Chondrocyte (in vitro differentiated cells): ENCODE measurements at regions not wholly inside any gene's neighbourhood (a gene's known extent, or its start where the extent isn't known, plus 50 kb on each side); places are given as distances from the start of the nearest gene placed in this dataset.

ENCODE experiments used
- DNase-seq: peaks from one replicate; pipeline ENCODE4 v3.0.0; 2021; ENCODE audit warnings: mixed read lengths, low spot score
- H3K27ac Mint-ChIP-seq: one replicate; pipeline ENCODE4 v1.8.0; 2021; ENCODE audit warnings: mild to moderate bottlenecking, moderate library complexity, mixed read lengths; ENCODE audit not compliant: unreplicated experiment
- H3K27me3 Mint-ChIP-seq: 2 replicates; pipeline ENCODE4 v1.8.0; 2021; ENCODE audit warnings: low read depth, mixed read lengths
- H3K36me3 Mint-ChIP-seq: 2 replicates; pipeline ENCODE4 v1.8.0; 2021; ENCODE audit warnings: low read depth, mixed read lengths
- H3K4me1 Mint-ChIP-seq: 2 replicates; pipeline ENCODE4 v1.8.0; 2021; ENCODE audit warnings: low read depth, mild to moderate bottlenecking, mixed read lengths
- H3K4me3 Mint-ChIP-seq: one replicate; pipeline ENCODE4 v1.8.0; 2021; ENCODE audit warnings: mild to moderate bottlenecking, moderate library complexity, mixed read lengths; ENCODE audit not compliant: unreplicated experiment
- H3K9me3 Mint-ChIP-seq: 2 replicates; pipeline ENCODE4 v1.8.0; 2021; ENCODE audit warnings: low read depth, mixed read lengths
- CTCF ChIP-seq: fragments of 200-600 bp; sonication (generic); IDR thresholded peaks from 2 replicates; pipeline ENCODE4 v1.5.0; 2021; ENCODE audit warnings: antibody characterized with exemption, mild to moderate bottlenecking, moderate library complexity

GRCh38 chr3:193771653-193772421 lies 178.8 kb downstream of the OPA1 start:
- Mint-ChIP-seq H3K27ac (no peak overlapping the region), H3K27me3 (peaks cover 64% of the 10 kb centered on the region), H3K4me1 (no peaks in the 10 kb centered on the region), H3K36me3 (no peaks in the 10 kb centered on the region), H3K9me3 (no peaks in the 10 kb centered on the region), H3K4me3 (no peak overlapping the region)
- no peak for TF ChIP-seq CTCF
- no peak for DNase-seq

DNA sequence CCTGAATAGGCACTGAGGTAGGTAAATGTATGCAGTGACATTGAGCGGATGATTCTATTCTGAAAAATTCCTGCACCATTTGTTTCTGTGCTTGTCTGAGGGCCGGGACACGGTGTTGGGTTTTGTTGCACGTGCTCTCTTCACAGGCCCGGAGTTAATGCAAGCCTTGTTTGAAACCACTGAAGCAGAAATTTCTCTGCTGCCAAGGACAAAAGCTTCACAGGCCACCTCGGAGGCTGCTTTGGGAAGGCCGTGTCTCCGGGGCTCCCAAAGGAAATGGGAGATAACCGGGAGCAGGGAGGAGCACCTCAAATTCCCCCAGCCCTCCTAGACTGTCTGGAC lies 179.4 kb downstream of the OPA1 start:
- Mint-ChIP-seq H3K36me3 (no peaks in the 10 kb centered on the region), H3K4me3 (no peak overlapping the region), H3K4me1 (no peaks in the 10 kb centered on the region), H3K27ac (no peak overlapping the region), H3K9me3 (no peaks in the 10 kb centered on the region), H3K27me3 (peaks cover 62% of the 10 kb centered on the region)
- no peak for DNase-seq
- no peak for TF ChIP-seq CTCF

- H3K36me3 Mint-ChIP-seq, result no peaks in the 10 kb centered on the region
- DNase-seq, result no peak
- TF ChIP-seq CTCF, result no peak
- H3K9me3 Mint-ChIP-seq, result no peaks in the 10 kb centered on the region
- peaks cover 65% of the 10 kb centered on the region for H3K27me3 Mint-ChIP-seq
- no peaks in the 10 kb centered on the region for H3K4me1 Mint-ChIP-seq
- H3K4me3 Mint-ChIP-seq, result no peak overlapping the region
- no peak overlapping the region for H3K27ac Mint-ChIP-seq
Measured at GRCh38 chr3:193773266-193774220, 180.5 kb downstream of the OPA1 start.

GRCh38 chr3:193774272-193774915 lies 181.4 kb downstream of the OPA1 start:
- Mint-ChIP-seq H3K27me3 (peaks cover 73% of the 10 kb centered on the region), H3K4me1 (no peaks in the 10 kb centered on the region), H3K36me3 (no peaks in the 10 kb centered on the region), H3K9me3 (no peaks in the 10 kb centered on the region), H3K4me3 (no peak overlapping the region), H3K27ac (no peak overlapping the region)
- DNase-seq, result no peak
- no peak for TF ChIP-seq CTCF

DNA sequence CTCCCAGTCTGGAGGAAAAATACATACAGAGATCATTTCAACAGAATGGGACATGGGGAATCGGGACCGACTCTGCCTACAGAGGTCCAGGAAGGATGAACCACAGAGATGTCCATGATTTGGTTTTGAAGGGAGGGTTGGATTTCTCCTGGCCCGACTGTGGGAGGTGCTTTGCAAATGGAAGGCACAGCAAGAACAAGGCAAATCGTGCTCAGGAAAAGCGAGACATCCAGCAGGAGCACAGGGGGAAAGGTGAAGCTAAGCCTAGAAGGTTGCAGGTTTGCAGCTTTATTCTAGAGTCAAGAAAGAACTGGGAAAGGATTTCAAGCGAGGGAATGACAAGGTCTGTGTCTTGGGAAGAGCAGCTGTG lies 181.9 kb downstream of the OPA1 start:
- no peak overlapping the region for H3K4me3 Mint-ChIP-seq
- H3K27ac Mint-ChIP-seq, result no peak overlapping the region
- H3K9me3 Mint-ChIP-seq, result no peaks in the 10 kb centered on the region
- H3K27me3 Mint-ChIP-seq, result peaks cover 78% of the 10 kb centered on the region
- no peaks in the 10 kb centered on the region for H3K36me3 Mint-ChIP-seq
- no peak for DNase-seq
- H3K4me1 Mint-ChIP-seq, result no peaks in the 10 kb centered on the region
- no peak for TF ChIP-seq CTCF
